Keratinocyte (primary cell): ENCODE measurements at regions not wholly inside any gene's neighbourhood (a gene's known extent, or its start where the extent isn't known, plus 50 kb on each side); places are given as distances from the start of the nearest gene placed in this dataset.

Experiments
- DNase-seq: peaks from one replicate; pipeline ENCODE4 v3.0.0-alpha.2; 2011; ENCODE audit warnings: low read depth, missing footprints, low spot score
- FAIRE-seq: peaks from 2 replicates; lab custom pipeline; 2011; peaks lifted over from hg19 to GRCh38; lab: Jason Lieb, UNC
- H2AFZ ChIP-seq: 2 replicates; pipeline ENCODE4 v1.6.0; 2012; ENCODE audit warnings: low read length, control low read depth, inconsistent platforms; ENCODE audit not compliant: control insufficient read depth
- H3K27ac ChIP-seq: 2 replicates; pipeline ENCODE4 v1.5.1; 2011; ENCODE audit warnings: low read length; ENCODE audit not compliant: control insufficient read depth, insufficient read depth
- H3K27me3 ChIP-seq: 3 replicates; pipeline ENCODE4 v1.6.0; 2011; ENCODE audit warnings: low read length; ENCODE audit not compliant: control insufficient read depth, insufficient read depth; ENCODE audit errors: extremely low read depth
- H3K36me3 ChIP-seq, 2 experiments: 2 replicates in 1 of 2; 3 replicates in 1 of 2; pipeline ENCODE4 v1.5.1; 2011; ENCODE audit warnings: low read length in 2 of 2, mild to moderate bottlenecking in 1 of 2; ENCODE audit not compliant: control insufficient read depth in 2 of 2, insufficient read depth in 2 of 2; ENCODE audit errors: extremely low read depth in 1 of 2
- H3K4me1 ChIP-seq: 3 replicates; pipeline ENCODE4 v1.5.1; 2011; ENCODE audit warnings: low read length; ENCODE audit not compliant: control insufficient read depth, insufficient read depth; ENCODE audit errors: extremely low read depth
- H3K4me2 ChIP-seq: 3 replicates; pipeline ENCODE4 v1.6.0; 2011; ENCODE audit warnings: low read depth, low read length; ENCODE audit not compliant: control insufficient read depth, insufficient read depth; ENCODE audit errors: extremely low read depth
- H3K4me3 ChIP-seq, 3 experiments: fragments of 200-600 bp in 1 of 3; sonication (generic) in 1 of 3; 2 replicates in 2 of 3; 3 replicates in 1 of 3; pipeline ENCODE4 v1.5.1; 2011 to 2016; ENCODE audit warnings: low read length in 3 of 3, mild to moderate bottlenecking in 3 of 3, control low read depth in 2 of 3, inconsistent platforms in 1 of 3, low read depth in 1 of 3, mixed read lengths in 1 of 3, mixed run types in 1 of 3, moderate library complexity in 1 of 3; ENCODE audit not compliant: control insufficient read depth in 2 of 3, insufficient read depth in 2 of 3; ENCODE audit errors: extremely low read depth in 1 of 3
- H3K79me2 ChIP-seq: 2 replicates; pipeline ENCODE4 v1.6.0; 2012; ENCODE audit warnings: low read length; ENCODE audit not compliant: control insufficient read depth, insufficient read depth
- H3K9ac ChIP-seq: 3 replicates; pipeline ENCODE4 v1.6.0; 2011; ENCODE audit warnings: low read length; ENCODE audit not compliant: control insufficient read depth, insufficient read depth; ENCODE audit errors: extremely low read depth
- H3K9me1 ChIP-seq: 3 replicates; pipeline ENCODE4 v1.6.0; 2011; ENCODE audit warnings: low read length; ENCODE audit not compliant: control insufficient read depth, insufficient read depth; ENCODE audit errors: extremely low read depth
- H3K9me3 ChIP-seq: 2 replicates; pipeline ENCODE4 v1.5.1; 2012; ENCODE audit warnings: low read depth, low read length; ENCODE audit not compliant: control insufficient read depth
- H4K20me1 ChIP-seq: 3 replicates; pipeline ENCODE4 v1.6.0; 2011; ENCODE audit warnings: low read length; ENCODE audit not compliant: control insufficient read depth, insufficient read depth; ENCODE audit errors: extremely low read depth
- EZH2 ChIP-seq: IDR thresholded peaks from one replicate; pipeline ENCODE4 v1.6.1; 2012; ENCODE audit warnings: inconsistent platforms, mild to moderate bottlenecking, low read length, moderate library complexity
- dilution Hi-C: fragments of 300-500 bp; cut with MboI; formaldehyde crosslinking; loops from one replicate; pipeline ENCODE4 v1.7.0; 2020; ENCODE audit warnings: low sequenced_read_pairs; ENCODE audit not compliant: extremely low pct_ligation_motif_present
- TF ChIP-seq, protein P1 (sequence below), 3 experiments: IDR thresholded peaks in 1 of 3; conservative IDR thresholded peaks in 1 of 3; optimal IDR thresholded peaks in 1 of 3; 2 replicates in 2 of 3; 3 replicates in 1 of 3; pipeline versions ENCODE3 to v1.5.1; 2011; ENCODE audit warnings: low read length in 3 of 3, mild to moderate bottlenecking in 3 of 3, moderate library complexity in 2 of 3, control low read depth in 1 of 3, inconsistent platforms in 1 of 3; ENCODE audit not compliant: insufficient read depth in 2 of 3; ENCODE audit errors: extremely low read depth in 1 of 3

DNA sequence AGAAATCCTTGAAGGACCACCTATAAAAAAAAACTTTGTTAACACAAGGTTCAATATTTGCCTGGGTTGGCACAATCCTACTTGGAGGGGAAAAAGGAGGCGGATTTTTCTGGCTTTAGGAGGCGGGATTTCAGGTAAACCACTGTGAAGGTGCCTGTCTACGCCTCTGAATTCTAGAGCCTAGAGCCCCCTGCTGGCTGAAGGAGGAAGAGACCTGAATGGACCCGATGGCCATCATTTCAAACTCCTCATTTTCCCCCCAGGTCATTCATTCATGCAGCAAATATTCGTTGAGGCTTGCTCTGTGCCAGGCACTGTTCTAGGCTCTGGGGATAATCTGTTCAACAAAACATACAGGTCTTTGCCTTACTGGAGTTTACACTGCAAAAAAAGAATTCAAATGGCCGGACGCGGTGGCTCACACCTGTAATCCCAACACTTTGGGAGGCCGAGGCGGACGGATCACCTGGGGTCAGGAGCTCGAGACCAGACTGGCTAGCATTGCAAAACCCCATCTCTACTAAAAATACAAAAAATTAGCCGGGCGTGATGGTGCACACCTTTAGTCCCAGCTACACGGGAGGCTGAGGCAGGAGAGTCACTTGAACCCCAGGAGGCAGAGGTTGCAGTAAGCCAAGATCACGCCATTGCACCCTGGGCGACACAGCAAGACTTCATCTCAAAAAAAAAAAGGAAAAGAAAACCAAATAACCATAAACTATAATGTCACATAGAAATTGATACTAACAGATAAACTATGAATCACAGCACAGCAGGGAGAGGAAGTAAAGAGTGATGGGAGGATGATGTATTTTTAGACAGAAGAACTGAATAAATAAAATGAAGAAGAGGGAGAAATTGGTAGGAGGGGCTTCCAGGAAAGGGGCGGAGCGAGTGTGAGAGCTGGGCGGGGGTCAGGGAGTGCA lies 90.1 kb upstream of the NFE2L3 start:
- no peak for DNase-seq
- no peak for TF ChIP-seq EZH2
- TF ChIP-seq, protein P1, sequence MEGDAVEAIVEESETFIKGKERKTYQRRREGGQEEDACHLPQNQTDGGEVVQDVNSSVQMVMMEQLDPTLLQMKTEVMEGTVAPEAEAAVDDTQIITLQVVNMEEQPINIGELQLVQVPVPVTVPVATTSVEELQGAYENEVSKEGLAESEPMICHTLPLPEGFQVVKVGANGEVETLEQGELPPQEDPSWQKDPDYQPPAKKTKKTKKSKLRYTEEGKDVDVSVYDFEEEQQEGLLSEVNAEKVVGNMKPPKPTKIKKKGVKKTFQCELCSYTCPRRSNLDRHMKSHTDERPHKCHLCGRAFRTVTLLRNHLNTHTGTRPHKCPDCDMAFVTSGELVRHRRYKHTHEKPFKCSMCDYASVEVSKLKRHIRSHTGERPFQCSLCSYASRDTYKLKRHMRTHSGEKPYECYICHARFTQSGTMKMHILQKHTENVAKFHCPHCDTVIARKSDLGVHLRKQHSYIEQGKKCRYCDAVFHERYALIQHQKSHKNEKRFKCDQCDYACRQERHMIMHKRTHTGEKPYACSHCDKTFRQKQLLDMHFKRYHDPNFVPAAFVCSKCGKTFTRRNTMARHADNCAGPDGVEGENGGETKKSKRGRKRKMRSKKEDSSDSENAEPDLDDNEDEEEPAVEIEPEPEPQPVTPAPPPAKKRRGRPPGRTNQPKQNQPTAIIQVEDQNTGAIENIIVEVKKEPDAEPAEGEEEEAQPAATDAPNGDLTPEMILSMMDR (optimal IDR thresholded peaks at IDR 0.05 in 1 of 3, IDR thresholded peaks at IDR 0.05 in 1 of 3, conservative IDR thresholded peaks at IDR 0.05 in 1 of 3; ENCODE audit: extremely low read depth in 1 of 3, insufficient read depth in 2 of 3, low read length in 3 of 3), result peak; percentile 81 to 90 (median 84)

GRCh38 chr7:26065652-26066051 lies 86.3 kb upstream of the NFE2L3 start:
- no peak overlapping the region for H3K4me2 ChIP-seq
- H3K4me1 ChIP-seq, result no peaks in the 10 kb centered on the region
- no peaks in the 10 kb centered on the region for H3K79me2 ChIP-seq
- no peaks in the 10 kb centered on the region for H3K9me1 ChIP-seq
- dilution Hi-C loops, result no loop called here
- H2AFZ ChIP-seq, result no peak overlapping the region
- DNase-seq (no peak), FAIRE-seq (no peak)
- no peaks in the 10 kb centered on the region for H4K20me1 ChIP-seq
- H3K27me3 ChIP-seq, result peaks cover 3% of the 10 kb centered on the region
- H3K27ac ChIP-seq, result no peak overlapping the region
- H3K9ac ChIP-seq, result no peak overlapping the region
- no peaks in the 10 kb centered on the region for H3K9me3 ChIP-seq
- no peaks in the 10 kb centered on the region for H3K36me3 ChIP-seq
- no peak overlapping the region for H3K4me3 ChIP-seq
- TF ChIP-seq EZH2, result no peak
- TF ChIP-seq, protein P1 (optimal IDR thresholded peaks at IDR 0.05 in 1 of 3, IDR thresholded peaks at IDR 0.05 in 1 of 3, conservative IDR thresholded peaks at IDR 0.05 in 1 of 3; ENCODE audit: extremely low read depth in 1 of 3, insufficient read depth in 2 of 3, low read length in 3 of 3), result no peak

More for the DNA sequence above, 90.1 kb upstream of the NFE2L3 start:
- no peaks in the 10 kb centered on the region for H3K79me2 ChIP-seq
- H3K27ac ChIP-seq, result no peak overlapping the region
- FAIRE-seq, result peak; percentile 81
- H3K27me3 ChIP-seq, result peaks cover 3% of the 10 kb centered on the region
- H3K9me3 ChIP-seq, result no peaks in the 10 kb centered on the region
- no peak overlapping the region for H2AFZ ChIP-seq
- no peaks in the 10 kb centered on the region for H3K9me1 ChIP-seq
- dilution Hi-C loops, result no loop called here
- no peaks in the 10 kb centered on the region for H3K36me3 ChIP-seq
- H3K4me3 ChIP-seq, result no peak overlapping the region
- no peaks in the 10 kb centered on the region for H4K20me1 ChIP-seq
- H3K4me2 ChIP-seq, result peak overlapping the region; percentile 14
- H3K9ac ChIP-seq, result no peak overlapping the region
- no peaks in the 10 kb centered on the region for H3K4me1 ChIP-seq
